ENCODE measurements at regions not wholly inside any gene's neighbourhood (a gene's known extent, or its start where the extent isn't known, plus 50 kb on each side); places are given as distances from the start of the nearest gene placed in this dataset.

- no peak for TF ChIP-seq POLR2AphosphoS5 (IDR thresholded peaks at IDR 0.05; ENCODE audit: low read depth, low read length)
- TF ChIP-seq, protein P1, sequence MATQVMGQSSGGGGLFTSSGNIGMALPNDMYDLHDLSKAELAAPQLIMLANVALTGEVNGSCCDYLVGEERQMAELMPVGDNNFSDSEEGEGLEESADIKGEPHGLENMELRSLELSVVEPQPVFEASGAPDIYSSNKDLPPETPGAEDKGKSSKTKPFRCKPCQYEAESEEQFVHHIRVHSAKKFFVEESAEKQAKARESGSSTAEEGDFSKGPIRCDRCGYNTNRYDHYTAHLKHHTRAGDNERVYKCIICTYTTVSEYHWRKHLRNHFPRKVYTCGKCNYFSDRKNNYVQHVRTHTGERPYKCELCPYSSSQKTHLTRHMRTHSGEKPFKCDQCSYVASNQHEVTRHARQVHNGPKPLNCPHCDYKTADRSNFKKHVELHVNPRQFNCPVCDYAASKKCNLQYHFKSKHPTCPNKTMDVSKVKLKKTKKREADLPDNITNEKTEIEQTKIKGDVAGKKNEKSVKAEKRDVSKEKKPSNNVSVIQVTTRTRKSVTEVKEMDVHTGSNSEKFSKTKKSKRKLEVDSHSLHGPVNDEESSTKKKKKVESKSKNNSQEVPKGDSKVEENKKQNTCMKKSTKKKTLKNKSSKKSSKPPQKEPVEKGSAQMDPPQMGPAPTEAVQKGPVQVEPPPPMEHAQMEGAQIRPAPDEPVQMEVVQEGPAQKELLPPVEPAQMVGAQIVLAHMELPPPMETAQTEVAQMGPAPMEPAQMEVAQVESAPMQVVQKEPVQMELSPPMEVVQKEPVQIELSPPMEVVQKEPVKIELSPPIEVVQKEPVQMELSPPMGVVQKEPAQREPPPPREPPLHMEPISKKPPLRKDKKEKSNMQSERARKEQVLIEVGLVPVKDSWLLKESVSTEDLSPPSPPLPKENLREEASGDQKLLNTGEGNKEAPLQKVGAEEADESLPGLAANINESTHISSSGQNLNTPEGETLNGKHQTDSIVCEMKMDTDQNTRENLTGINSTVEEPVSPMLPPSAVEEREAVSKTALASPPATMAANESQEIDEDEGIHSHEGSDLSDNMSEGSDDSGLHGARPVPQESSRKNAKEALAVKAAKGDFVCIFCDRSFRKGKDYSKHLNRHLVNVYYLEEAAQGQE (IDR thresholded peaks at IDR 0.05; ENCODE audit: insufficient read depth in 1 of 2, low read depth in 2 of 2, low read length in 2 of 2) = no peak
- no peak for TF ChIP-seq TAF1 (IDR thresholded peaks at IDR 0.05; ENCODE audit: borderline replicate concordance, insufficient read depth, low read length)
Observed at GRCh38 chr15:27638958-27639357, 460.2 kb downstream of the OCA2 start.
